ENCODE measurements at regions not wholly inside any gene's neighbourhood (a gene's known extent, or its start where the extent isn't known, plus 50 kb on each side); places are given as distances from the start of the nearest gene placed in this dataset.

DNA sequence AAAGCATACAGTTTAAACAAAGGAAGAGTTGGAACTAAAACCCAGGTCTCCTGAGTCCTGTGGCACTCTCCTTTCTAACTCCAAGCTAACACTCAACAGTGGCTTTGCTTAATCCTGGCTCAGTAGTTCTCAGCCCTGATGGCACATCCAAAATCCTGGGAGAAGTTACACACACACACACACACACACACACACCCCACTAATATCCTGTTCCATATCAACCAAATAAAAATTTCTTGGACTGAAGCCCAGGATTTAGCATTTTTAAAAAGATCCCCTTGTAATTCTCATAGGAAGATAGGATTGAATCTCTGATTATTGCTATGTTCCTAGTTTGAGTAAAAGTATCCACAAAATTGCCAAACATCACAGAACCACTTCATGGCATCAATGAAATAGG is 136.1 kb upstream of the RIOK3 start:
- H3K27me3 ChIP-seq (ENCODE audit: control insufficient read depth, insufficient read depth, low read length), result no peaks in the 10 kb centered on the region
- peak overlapping the region; percentile 9; the same call in 1 of the 2 replicates for H2BK20ac ChIP-seq (ENCODE audit: low read depth, low read length)
- H3K18ac ChIP-seq (ENCODE audit: low read depth, low read length), result peak overlapping the region; percentile 24; the same call in 1 of the 2 replicates
- H3K4me1 ChIP-seq (ENCODE audit: control insufficient read depth, insufficient read depth, low read length), result peaks cover 12% of the 10 kb centered on the region
- no peak overlapping the region for H2AK9ac ChIP-seq (replicated peaks; ENCODE audit: low read depth, low read length, poor library complexity)
- H2BK5ac ChIP-seq (ENCODE audit: low read depth, low read length, poor library complexity, severe bottlenecking), result no peak overlapping the region
- in situ Hi-C loops (cut with MboI; ENCODE audit: low sequenced_read_pairs), result no loop called here
- H3K27ac ChIP-seq (ENCODE audit: insufficient read depth, low read length), result no peak overlapping the region
- no peak overlapping the region for H3K23ac ChIP-seq (ENCODE audit: low read depth, low read length)
- H2BK120ac ChIP-seq (ENCODE audit: low read depth, low read length), result 0 out of 2 replicates have a peak overlapping the region, but pooled peaks have one; percentile 4
- H4K8ac ChIP-seq (ENCODE audit: low read depth in 2 of 2, low read length in 2 of 2), result no peak overlapping the region
- BruUV-seq (replicated peaks), result no TSS peak
- POLR2A ChIA-PET (ENCODE audit: unreplicated experiment), result no interaction called here
- H3K4ac ChIP-seq (ENCODE audit: low read depth, low read length), result peak overlapping the region; percentile 34; the same call in 1 of the 2 replicates
- H2AK5ac ChIP-seq (ENCODE audit: low read depth, low read length), result peak overlapping the region; percentile 88; the same call in 1 of the 2 replicates
- H3K14ac ChIP-seq (replicated peaks; ENCODE audit: low read depth, low read length), result no peak overlapping the region
- no peak overlapping the region for H3K4me3 ChIP-seq (ENCODE audit: insufficient read depth, low read depth, low read length)
- no peak overlapping the region; the same call in 2 of the 3 replicates for H2BK15ac ChIP-seq (ENCODE audit: low read depth, low read length)
- no peaks in the 10 kb centered on the region for H4K20me1 ChIP-seq (ENCODE audit: insufficient read depth, low read length)
- H3K79me1 ChIP-seq (ENCODE audit: low read depth in 1 of 2, low read length in 2 of 2), result peaks cover 0 to 3% of the 10 kb centered on the region in 2 experiments; a peak in 1 of 4 replicates
- dilution Hi-C loops (cut with HindIII; ENCODE audit: low sequenced_read_pairs, unreplicated experiment), result no loop called here
- peaks cover 6% of the 10 kb centered on the region for H3K9me1 ChIP-seq (ENCODE audit: insufficient read depth, low read length)
- H3K9ac ChIP-seq (ENCODE audit: low read depth, low read length), result no peak overlapping the region
- H3K56ac ChIP-seq (ENCODE audit: extremely low read depth, insufficient read depth, low read length), result no peak overlapping the region
- TF ChIP-seq MXI1 (IDR thresholded peaks at IDR 0.05; ENCODE audit: borderline replicate concordance, low read depth, low read length) (no peak), SMC3 (IDR thresholded peaks at IDR 0.05; ENCODE audit: low read depth, low read length) (no peak), BHLHE40 (IDR thresholded peaks at IDR 0.05; ENCODE audit: low read depth, low read length) (no peak), RCOR1 (IDR thresholded peaks at IDR 0.05; ENCODE audit: insufficient replicate concordance, low read length) (no peak), POLR2A (IDR thresholded peaks at IDR 0.05; ENCODE audit: low read depth, low read length) (no peak), MAFK (IDR thresholded peaks at IDR 0.05; ENCODE audit: low read depth, low read length) (no peak), CHD1 (IDR thresholded peaks at IDR 0.05; ENCODE audit: low read depth, low read length) (no peak), CTCF (conservative IDR thresholded peaks at IDR 0.05; ENCODE audit: low read depth, low read length) (no peak), ELK1 (IDR thresholded peaks at IDR 0.05; ENCODE audit: borderline replicate concordance, low read depth, low read length) (no peak), MAZ (IDR thresholded peaks at IDR 0.05; ENCODE audit: borderline replicate concordance, low read depth, low read length) (no peak), RAD21 (IDR thresholded peaks at IDR 0.05; ENCODE audit: low read length) (no peak)
- TF ChIP-seq, protein P1, sequence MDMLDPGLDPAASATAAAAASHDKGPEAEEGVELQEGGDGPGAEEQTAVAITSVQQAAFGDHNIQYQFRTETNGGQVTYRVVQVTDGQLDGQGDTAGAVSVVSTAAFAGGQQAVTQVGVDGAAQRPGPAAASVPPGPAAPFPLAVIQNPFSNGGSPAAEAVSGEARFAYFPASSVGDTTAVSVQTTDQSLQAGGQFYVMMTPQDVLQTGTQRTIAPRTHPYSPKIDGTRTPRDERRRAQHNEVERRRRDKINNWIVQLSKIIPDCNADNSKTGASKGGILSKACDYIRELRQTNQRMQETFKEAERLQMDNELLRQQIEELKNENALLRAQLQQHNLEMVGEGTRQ (IDR thresholded peaks at IDR 0.05; ENCODE audit: low read depth, low read length), result no peak
- H4K91ac ChIP-seq (ENCODE audit: insufficient read depth, low read depth, low read length), result no peak overlapping the region
- intact Hi-C loops (cut with micrococcal nuclease), result no loop called here
- DNase-seq (no peak), ATAC-seq (ENCODE audit: low read depth) (no peak)
- H2AFZ ChIP-seq (replicated peaks; ENCODE audit: low read length, poor library complexity), result no peak overlapping the region
- H3K36me3 ChIP-seq (ENCODE audit: control insufficient read depth, insufficient read depth, low read length), result no peaks in the 10 kb centered on the region
- H3K4me2 ChIP-seq (ENCODE audit: low read depth, low read length), result no peak overlapping the region
- H4K5ac ChIP-seq (ENCODE audit: low read depth, low read length), result no peak overlapping the region; the same call in 1 of the 2 replicates
- H3K9me3 ChIP-seq (ENCODE audit: control insufficient read depth, insufficient read depth, low read length), result no peaks in the 10 kb centered on the region
- CTCF ChIA-PET, result no interaction called here

All from IMR-90 (cell line).